Uterus (tissue), 3 donors: ENCODE measurements at regions not wholly inside any gene's neighbourhood (a gene's known extent, or its start where the extent isn't known, plus 50 kb on each side); places are given as distances from the start of the nearest gene placed in this dataset.

ENCODE experiments used
- DNase-seq, 2 donors: peaks; one replicate each; pipeline ENCODE4 v3.0.0-alpha.2; 2019 to 2020
- H3K27ac ChIP-seq, 2 donors: fragments of 200-600 bp; sonication (generic); 1 replicate in 1 of 2; 2 replicates in 1 of 2; pipeline ENCODE4 v1.5.1; 2016 to 2018
- H3K27me3 ChIP-seq, 2 donors: fragments of 200-600 bp; sonication (generic); one replicate each; pipeline ENCODE4 v1.5.1; 2018 to 2019; ENCODE audit warnings: control low read depth in 1 of 2
- H3K36me3 ChIP-seq, 2 donors: fragments of 200-600 bp; sonication (generic); one replicate each; pipeline ENCODE4 v1.5.1; 2019; ENCODE audit warnings: control low read depth in 1 of 2
- H3K4me1 ChIP-seq, 2 donors: fragments of 200-600 bp; sonication (generic); one replicate each; pipeline ENCODE4 v1.5.1; 2018 to 2019; ENCODE audit warnings: control low read depth in 1 of 2
- H3K4me3 ChIP-seq, 2 donors: fragments of 200-600 bp; sonication (generic); 1 replicate in 1 of 2; 2 replicates in 1 of 2; pipeline ENCODE4 v1.5.1; 2018 to 2019; ENCODE audit warnings: mild to moderate bottlenecking in 1 of 2
- H3K9me3 ChIP-seq, 2 donors: fragments of 200-600 bp; sonication (generic); one replicate each; pipeline ENCODE4 v1.5.1; 2019; ENCODE audit warnings: control low read depth in 1 of 2
- POLR2A ChIP-seq, 2 donors: fragments of 450-650 bp; IDR thresholded peaks; one replicate each; pipeline ENCODE4 v1.6.1; 2016; ENCODE audit warnings: antibody characterized with exemption in 2 of 2, mild to moderate bottlenecking in 1 of 2, moderate library complexity in 1 of 2
- intact Hi-C: fragments of 100-400 bp; cut with DNase I; formaldehyde crosslinking; loops from one replicate; pipeline ENCODE4 v1.15.1; 2023; ENCODE audit warnings: low total_unique reads
- TF ChIP-seq, protein P1 (sequence below), 4 experiments: fragments of 200-600 bp in 2 of 4; fragments of 450-650 bp in 2 of 4; sonication (generic) in 2 of 4; IDR thresholded peaks; one replicate each; pipeline ENCODE4 v1.5.1; 2016 to 2019; ENCODE audit warnings: antibody characterized with exemption in 4 of 4, mild to moderate bottlenecking in 2 of 4, moderate library complexity in 1 of 4
- donor health status: DM: yes; HTN: yes; CAD: no.

DNA sequence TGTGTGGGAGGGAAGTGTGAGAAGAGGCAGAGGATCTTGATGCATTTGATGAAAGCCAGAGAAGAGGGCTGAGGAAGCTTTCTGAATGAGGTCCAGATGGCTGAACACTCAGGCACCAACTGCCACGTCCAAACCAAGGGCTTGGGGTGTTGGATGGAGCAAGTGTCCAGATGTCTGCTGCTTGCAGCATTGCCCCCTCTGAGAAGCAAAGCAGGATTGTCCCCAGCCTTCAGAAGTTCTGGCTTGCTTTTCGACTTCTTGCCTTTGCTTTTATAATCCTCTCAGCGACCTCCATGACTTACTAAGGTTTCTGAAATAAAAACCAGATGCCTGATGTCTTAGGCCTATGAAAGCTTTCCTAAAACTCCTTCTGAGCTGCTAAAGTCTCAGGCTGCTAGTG, 182.5 kb downstream of the HUNK start:
- intact Hi-C loops = no loop called here
- no peak for DNase-seq
- Histone ChIP-seq H3K4me3 (no peak overlapping the region), H3K27me3 (no peaks in the 10 kb centered on the region), H3K4me1 (no peaks in the 10 kb centered on the region), H3K27ac (no peak overlapping the region), H3K36me3 (no peaks in the 10 kb centered on the region), H3K9me3 (no peaks in the 10 kb centered on the region)
- no peak for TF ChIP-seq POLR2A (IDR thresholded peaks at IDR 0.05)
- TF ChIP-seq, protein P1, sequence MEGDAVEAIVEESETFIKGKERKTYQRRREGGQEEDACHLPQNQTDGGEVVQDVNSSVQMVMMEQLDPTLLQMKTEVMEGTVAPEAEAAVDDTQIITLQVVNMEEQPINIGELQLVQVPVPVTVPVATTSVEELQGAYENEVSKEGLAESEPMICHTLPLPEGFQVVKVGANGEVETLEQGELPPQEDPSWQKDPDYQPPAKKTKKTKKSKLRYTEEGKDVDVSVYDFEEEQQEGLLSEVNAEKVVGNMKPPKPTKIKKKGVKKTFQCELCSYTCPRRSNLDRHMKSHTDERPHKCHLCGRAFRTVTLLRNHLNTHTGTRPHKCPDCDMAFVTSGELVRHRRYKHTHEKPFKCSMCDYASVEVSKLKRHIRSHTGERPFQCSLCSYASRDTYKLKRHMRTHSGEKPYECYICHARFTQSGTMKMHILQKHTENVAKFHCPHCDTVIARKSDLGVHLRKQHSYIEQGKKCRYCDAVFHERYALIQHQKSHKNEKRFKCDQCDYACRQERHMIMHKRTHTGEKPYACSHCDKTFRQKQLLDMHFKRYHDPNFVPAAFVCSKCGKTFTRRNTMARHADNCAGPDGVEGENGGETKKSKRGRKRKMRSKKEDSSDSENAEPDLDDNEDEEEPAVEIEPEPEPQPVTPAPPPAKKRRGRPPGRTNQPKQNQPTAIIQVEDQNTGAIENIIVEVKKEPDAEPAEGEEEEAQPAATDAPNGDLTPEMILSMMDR (IDR thresholded peaks at IDR 0.05) = no peak
